Activated CD4-positive, alpha-beta memory T cell treated with anti-CD3 and anti-CD28 coated beads, Interleukin-2, amount 10 ng/mL, durations not matched to agents 7 days and 5 days (primary cell): ENCODE measurements at regions not wholly inside any gene's neighbourhood (a gene's known extent, or its start where the extent isn't known, plus 50 kb on each side); places are given as distances from the start of the nearest gene placed in this dataset.

Source experiments
- CTCF ChIA-PET: fragments of 350-600 bp; sonication (Branson Sonifier 250); formaldehyde crosslinking; loops from one replicate; lab custom pipeline; 2021; ENCODE audit warnings: antibody characterized with exemption, inconsistent platforms; lab: Charles Lee
- POLR2A ChIA-PET: fragments of 350-600 bp; sonication (Branson Sonifier 250); formaldehyde crosslinking; loops from one replicate; lab custom pipeline; 2021; ENCODE audit warnings: antibody characterized with exemption; lab: Charles Lee
- DNase-seq: peaks from one replicate; pipeline ENCODE4 v3.0.0-alpha.2; 2020
- H3K27ac Mint-ChIP-seq: one replicate; pipeline ENCODE4 v1.8.0; 2021; ENCODE audit warnings: mild to moderate bottlenecking, mixed read lengths
- H3K27me3 Mint-ChIP-seq: one replicate; pipeline ENCODE4 v1.8.0; 2021; ENCODE audit warnings: mixed read lengths
- H3K36me3 Mint-ChIP-seq: one replicate; pipeline ENCODE4 v1.8.0; 2021; ENCODE audit warnings: low read depth, mixed read lengths
- H3K4me1 Mint-ChIP-seq: one replicate; pipeline ENCODE4 v1.8.0; 2021; ENCODE audit warnings: mixed read lengths
- H3K4me3 Mint-ChIP-seq: one replicate; pipeline ENCODE4 v1.8.0; 2021; ENCODE audit warnings: mild to moderate bottlenecking, mixed read lengths
- H3K9me3 Mint-ChIP-seq: one replicate; pipeline ENCODE4 v1.8.0; 2021; ENCODE audit warnings: mixed read lengths

DNA sequence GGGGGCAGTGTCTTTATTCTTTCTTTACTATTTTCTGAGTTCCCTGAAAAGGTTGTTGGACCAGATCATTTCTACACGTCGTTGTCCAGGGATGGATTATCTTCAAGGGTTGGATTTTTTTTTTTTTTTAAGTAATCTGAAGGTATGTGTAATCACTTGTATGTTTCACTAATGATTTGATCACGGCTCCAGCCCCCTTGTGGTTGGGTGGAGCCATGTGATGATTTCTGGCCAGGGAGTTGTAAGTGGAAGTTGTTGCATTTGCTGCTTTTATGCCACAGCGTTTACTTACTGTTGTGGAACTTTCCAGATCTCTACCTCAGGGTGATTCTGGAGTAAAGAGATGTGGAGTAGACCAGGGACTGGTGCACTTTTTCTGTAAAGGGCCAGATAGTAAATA is 390.3 kb downstream of the AACS start:
- no peaks in the 10 kb centered on the region for H3K27me3 Mint-ChIP-seq
- no peaks in the 10 kb centered on the region for H3K4me1 Mint-ChIP-seq
- CTCF ChIA-PET, result no interaction called here
- peaks cover 3% of the 10 kb centered on the region for H3K9me3 Mint-ChIP-seq
- no peak overlapping the region for H3K4me3 Mint-ChIP-seq
- no peaks in the 10 kb centered on the region for H3K36me3 Mint-ChIP-seq
- no peak overlapping the region for H3K27ac Mint-ChIP-seq
- POLR2A ChIA-PET, result no interaction called here
- DNase-seq, result no peak

DNA sequence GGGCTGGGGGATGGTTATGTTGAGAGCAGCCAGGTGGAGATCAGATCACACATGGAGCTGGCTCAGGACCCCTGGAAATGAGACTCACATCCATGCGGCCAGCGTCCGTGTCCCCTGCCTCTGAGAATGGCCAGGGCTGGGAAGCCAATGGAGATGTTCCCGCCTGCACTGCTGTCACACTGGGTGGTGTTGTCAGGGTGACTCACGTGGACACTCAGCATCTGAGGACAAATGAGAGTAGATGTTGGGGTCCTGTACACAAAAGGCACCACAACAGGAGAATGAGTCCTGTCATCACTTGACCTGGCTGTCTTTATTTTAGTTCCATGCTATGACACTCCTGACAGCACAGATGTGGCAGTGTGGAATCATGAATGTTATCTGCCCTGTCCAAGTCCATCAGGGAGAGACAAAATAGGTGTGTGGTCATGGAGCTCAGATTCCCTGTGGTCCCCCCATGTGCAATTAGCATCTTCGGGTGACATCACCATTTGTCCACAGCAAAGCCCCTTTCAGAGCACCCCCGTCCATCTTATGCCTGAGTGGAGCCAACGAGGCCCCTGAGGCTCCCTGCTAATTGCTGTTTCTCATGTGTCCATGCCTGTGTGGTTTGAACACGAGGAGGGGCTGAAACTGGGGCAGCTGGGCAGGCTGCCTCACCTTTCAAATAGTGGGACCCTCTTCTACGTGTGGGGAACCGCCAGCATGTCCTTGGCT is 393.5 kb downstream of the AACS start:
- peaks cover 3% of the 10 kb centered on the region for H3K9me3 Mint-ChIP-seq
- no peak overlapping the region for H3K27ac Mint-ChIP-seq
- ChIA-PET POLR2A (no interaction called here), CTCF (no interaction called here)
- DNase-seq, result no peak
- H3K27me3 Mint-ChIP-seq, result no peaks in the 10 kb centered on the region
- H3K4me3 Mint-ChIP-seq, result no peak overlapping the region
- no peaks in the 10 kb centered on the region for H3K4me1 Mint-ChIP-seq
- H3K36me3 Mint-ChIP-seq, result no peaks in the 10 kb centered on the region

DNA sequence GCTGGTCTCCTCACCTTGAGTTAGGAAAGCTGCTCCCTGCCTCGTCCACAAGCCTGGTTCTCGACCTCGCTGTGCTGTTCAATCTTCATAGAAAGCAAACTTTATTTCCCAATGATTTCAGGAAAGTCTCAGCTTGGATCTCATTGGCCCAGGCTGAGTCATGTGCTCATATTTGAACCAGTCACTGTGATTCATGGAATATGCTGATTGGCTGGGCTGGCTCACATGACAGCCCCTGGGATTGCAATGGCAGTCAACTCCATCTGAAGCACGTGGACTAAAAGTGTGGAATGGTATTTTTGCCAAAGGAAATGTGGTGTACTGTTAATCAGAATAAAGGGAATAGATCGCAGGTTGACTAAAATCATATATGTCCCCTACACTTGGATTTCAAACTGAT is 396.6 kb downstream of the AACS start:
- H3K4me3 Mint-ChIP-seq, result no peak overlapping the region
- H3K4me1 Mint-ChIP-seq, result no peaks in the 10 kb centered on the region
- H3K36me3 Mint-ChIP-seq, result no peaks in the 10 kb centered on the region
- DNase-seq, result no peak
- ChIA-PET POLR2A (no interaction called here), CTCF (no interaction called here)
- peaks cover 3% of the 10 kb centered on the region for H3K9me3 Mint-ChIP-seq
- H3K27ac Mint-ChIP-seq, result no peak overlapping the region
- H3K27me3 Mint-ChIP-seq, result no peaks in the 10 kb centered on the region

DNA sequence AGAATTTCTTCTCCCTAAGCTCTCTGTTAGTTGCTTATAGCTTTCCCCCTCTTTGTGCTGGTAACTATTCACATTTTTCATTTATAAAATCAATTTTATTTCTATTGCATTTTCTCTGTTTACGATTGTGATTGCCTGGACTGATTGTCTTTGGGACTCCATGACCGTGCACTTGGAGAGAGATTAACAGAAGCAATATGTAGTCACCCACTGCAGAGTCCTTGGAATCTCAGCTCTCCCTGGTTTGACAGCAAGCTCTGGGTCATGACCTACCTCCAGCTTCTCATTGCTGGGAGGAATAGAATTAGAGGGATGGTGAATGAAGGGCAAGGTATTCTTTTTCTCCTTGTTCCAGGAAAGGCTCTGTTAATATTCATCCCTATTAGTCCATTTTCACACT is 398.2 kb downstream of the AACS start:
- no peak overlapping the region for H3K4me3 Mint-ChIP-seq
- H3K4me1 Mint-ChIP-seq, result no peaks in the 10 kb centered on the region
- no peak for DNase-seq
- no peaks in the 10 kb centered on the region for H3K36me3 Mint-ChIP-seq
- ChIA-PET POLR2A (no interaction called here), CTCF (no interaction called here)
- no peaks in the 10 kb centered on the region for H3K27me3 Mint-ChIP-seq
- H3K9me3 Mint-ChIP-seq, result peaks cover 3% of the 10 kb centered on the region
- H3K27ac Mint-ChIP-seq, result no peak overlapping the region

DNA sequence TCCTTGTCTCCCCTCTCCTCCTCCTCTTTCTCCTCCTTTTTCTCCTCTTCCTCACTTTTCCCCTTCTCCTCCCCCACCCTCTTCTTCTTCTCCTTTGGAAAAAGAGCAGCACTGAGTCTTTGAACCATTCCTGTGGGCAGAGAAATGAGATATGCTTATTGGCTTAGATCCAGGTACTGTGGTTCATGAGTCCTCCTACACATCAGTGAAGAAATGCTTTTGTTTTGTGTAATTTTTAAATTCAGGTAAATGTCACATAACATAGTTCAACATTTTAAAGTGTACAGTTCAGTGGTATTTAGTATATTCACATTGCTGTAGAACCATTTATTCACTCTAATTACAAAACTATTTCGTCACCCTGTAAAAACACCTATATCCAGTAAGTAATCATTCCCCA is 402.1 kb downstream of the AACS start:
- Mint-ChIP-seq H3K9me3 (no peaks in the 10 kb centered on the region), H3K27me3 (no peaks in the 10 kb centered on the region), H3K27ac (no peak overlapping the region), H3K4me1 (no peaks in the 10 kb centered on the region), H3K4me3 (no peak overlapping the region), H3K36me3 (no peaks in the 10 kb centered on the region)
- no peak for DNase-seq
- CTCF ChIA-PET, result no interaction called here
- POLR2A ChIA-PET, result no interaction called here

DNA sequence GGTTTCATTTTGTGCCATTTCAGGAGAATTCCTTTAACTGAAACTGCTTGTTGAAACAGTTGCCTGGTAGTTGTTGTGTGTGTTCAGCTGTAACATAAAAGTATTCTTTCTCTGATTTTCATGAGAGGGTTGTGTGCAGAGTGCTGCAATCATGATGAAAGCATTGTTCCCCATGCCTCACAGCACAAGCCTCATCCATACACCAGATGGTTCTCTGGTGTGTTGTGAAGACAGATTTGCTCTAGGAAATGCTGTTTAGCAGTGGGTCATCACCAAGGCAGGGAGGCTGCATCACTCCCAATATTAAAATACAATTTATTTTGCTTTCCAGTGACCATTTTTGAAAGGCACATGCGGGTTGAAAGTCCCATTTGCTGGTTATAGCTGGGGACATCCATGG is 404.4 kb downstream of the AACS start:
- CTCF ChIA-PET, result no interaction called here
- no peaks in the 10 kb centered on the region for H3K9me3 Mint-ChIP-seq
- no peak overlapping the region for H3K4me3 Mint-ChIP-seq
- no peak for DNase-seq
- no peaks in the 10 kb centered on the region for H3K27me3 Mint-ChIP-seq
- H3K27ac Mint-ChIP-seq, result no peak overlapping the region
- H3K4me1 Mint-ChIP-seq, result no peaks in the 10 kb centered on the region
- POLR2A ChIA-PET, result no interaction called here
- H3K36me3 Mint-ChIP-seq, result no peaks in the 10 kb centered on the region

DNA sequence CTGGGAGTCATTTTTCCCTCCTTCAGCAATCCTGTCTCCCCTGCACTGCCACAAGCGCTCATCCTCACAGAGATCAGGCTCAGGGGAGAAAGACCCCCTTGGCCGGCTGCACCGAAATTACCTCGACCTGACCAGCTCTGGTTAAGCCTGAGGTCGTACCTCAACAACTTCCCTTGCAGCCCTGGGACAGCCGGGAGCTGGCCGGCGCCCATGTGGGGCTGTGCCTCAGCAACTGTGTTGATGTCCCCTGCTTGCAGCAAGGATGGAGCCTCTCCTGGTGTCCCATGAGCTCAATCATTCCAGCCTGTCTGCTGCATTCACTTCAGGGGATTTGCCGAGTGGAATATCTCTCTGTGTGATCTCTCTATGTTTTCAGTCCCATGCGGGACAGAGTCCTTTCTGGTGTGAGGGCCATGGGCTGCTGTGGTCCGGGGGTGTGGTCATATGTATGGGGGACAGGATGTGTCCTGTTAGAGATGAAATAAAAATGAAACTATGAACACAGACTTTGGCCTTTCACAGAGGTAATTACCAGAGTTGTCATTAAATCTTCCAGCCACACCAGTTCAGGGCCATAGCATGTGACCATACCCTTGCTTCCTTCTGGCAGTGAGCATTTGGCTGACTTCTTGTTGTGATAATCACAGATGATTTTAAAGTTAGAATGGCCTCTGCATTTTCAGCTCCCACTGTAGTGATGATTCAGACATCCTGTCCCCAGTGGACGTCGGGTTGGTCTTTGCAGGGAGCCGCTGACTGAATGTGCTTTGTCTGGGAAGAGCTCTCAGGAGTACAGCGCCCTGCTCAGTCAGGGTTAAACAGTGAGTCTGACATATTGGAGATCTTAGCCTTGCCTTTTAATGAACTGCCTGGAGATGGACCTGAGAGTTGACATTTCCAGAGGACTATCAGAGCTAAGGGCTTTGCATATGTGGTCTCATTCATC is 405.9 kb downstream of the AACS start:
- Mint-ChIP-seq H3K9me3 (no peaks in the 10 kb centered on the region), H3K27ac (no peak overlapping the region), H3K4me1 (no peaks in the 10 kb centered on the region), H3K36me3 (no peaks in the 10 kb centered on the region), H3K27me3 (no peaks in the 10 kb centered on the region), H3K4me3 (no peak overlapping the region)
- DNase-seq, result no peak
- ChIA-PET CTCF (no interaction called here), POLR2A (no interaction called here)

DNA sequence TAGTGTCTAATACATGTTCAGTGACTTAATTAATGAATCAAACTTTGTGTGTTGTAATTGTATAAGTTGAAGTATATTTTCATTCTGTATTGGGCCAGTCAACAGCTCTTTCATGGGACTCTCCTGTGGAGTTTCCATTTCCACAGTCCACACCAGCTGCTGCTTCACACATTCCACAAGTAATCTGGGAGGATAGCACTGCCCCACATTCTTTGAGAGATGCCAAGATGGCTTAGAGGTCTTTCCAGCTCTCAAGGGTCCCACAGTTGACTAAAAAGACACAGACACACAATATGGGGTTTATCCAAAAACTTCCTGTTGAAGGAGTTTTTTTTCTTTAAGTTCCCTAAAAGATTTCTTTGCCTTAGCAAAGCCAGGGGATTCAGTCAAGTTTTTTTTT is 408.3 kb downstream of the AACS start:
- Mint-ChIP-seq H3K27me3 (no peaks in the 10 kb centered on the region), H3K4me3 (no peak overlapping the region), H3K27ac (no peak overlapping the region), H3K36me3 (no peaks in the 10 kb centered on the region), H3K9me3 (no peaks in the 10 kb centered on the region), H3K4me1 (no peaks in the 10 kb centered on the region)
- no peak for DNase-seq
- ChIA-PET POLR2A (no interaction called here), CTCF (no interaction called here)

DNA sequence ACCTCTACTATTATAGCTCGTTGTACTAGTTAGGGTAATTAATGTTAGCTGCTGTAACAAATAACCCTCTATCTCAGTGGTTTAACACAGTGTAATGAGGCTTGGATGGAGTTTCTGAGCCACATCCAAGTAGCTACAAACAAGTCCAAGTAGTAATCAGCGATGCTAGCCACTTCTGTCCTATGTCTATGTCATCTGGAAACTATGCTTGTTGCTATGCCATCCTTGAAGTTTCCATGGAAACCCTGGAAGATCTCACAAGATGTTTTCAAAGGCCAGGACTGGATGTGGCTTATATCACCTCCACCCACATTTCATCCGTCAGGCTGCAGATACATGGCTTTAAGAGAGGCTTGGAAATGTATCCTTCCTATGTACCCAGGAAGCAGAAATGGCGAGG is 422.1 kb downstream of the AACS start:
- no peak for DNase-seq
- no peaks in the 10 kb centered on the region for H3K36me3 Mint-ChIP-seq
- no peaks in the 10 kb centered on the region for H3K9me3 Mint-ChIP-seq
- ChIA-PET CTCF (no interaction called here), POLR2A (no interaction called here)
- no peak overlapping the region for H3K27ac Mint-ChIP-seq
- H3K4me3 Mint-ChIP-seq, result no peak overlapping the region
- H3K27me3 Mint-ChIP-seq, result no peaks in the 10 kb centered on the region
- no peaks in the 10 kb centered on the region for H3K4me1 Mint-ChIP-seq

DNA sequence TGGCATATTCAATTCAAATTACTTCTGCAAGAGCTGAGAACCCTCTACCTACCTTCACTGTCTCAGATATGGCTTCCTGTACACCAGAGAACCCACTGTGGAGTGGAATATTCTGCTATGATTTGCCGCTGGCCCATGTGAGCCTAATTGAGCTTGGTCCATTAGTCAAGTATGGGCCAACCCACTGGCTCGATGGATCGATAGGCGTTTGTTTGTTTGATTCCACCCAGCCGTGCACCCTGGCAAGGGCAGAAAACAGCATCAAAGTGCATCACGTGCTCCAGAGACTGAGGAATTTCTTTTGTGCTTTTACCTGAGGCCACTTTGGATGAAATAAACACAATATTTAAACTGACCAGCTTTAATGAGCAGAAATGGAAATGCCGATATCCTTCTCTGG is 426.3 kb downstream of the AACS start:
- H3K9me3 Mint-ChIP-seq, result peaks cover 5% of the 10 kb centered on the region
- ChIA-PET CTCF (no interaction called here), POLR2A (no interaction called here)
- DNase-seq, result no peak
- H3K36me3 Mint-ChIP-seq, result no peaks in the 10 kb centered on the region
- H3K27me3 Mint-ChIP-seq, result no peaks in the 10 kb centered on the region
- no peak overlapping the region for H3K27ac Mint-ChIP-seq
- H3K4me1 Mint-ChIP-seq, result no peaks in the 10 kb centered on the region
- no peak overlapping the region for H3K4me3 Mint-ChIP-seq

DNA sequence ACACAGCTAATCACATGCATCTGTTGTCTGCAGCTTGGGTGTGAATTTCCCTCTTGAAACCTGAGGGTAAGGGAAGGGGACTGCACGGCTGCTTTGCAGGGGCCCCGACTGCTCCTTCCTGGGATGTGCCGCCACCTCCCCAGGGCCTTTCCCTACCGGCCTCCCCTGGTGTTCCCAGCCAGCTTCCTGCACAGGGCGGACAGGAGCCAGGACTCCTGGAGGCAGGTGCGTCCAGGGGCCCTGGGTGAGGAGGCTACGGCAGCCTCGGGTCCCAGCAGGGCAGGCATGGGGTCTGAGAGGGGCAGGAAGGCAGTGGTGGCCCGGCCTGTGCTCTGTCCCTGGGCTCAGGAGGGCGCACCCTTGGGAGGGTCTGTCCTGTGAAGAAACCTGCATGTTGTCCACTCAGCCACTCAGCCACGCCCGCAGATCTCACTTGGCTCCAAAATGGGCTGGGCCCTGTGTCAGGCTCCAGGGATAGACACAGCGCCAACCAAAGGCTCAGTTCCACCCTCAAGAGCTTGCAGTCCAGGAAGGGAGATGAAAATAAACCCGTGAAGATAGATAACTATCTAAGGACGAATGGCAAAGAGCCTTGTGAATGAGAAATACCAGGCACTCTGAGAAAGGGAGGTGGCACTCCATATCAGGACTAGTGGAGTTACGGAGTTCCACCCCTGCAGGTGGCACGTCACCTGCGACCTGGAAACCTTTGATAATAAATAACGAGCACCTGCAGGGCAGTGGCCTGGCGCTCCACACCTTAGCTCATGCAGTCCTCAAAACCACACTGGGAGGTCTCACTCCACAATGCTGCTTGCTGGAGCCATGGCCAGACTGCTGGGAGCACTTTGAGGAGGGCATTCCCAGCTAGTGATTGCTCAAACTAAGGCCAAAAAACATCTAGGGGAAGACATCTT is 427.4 kb downstream of the AACS start:
- Mint-ChIP-seq H3K27me3 (no peaks in the 10 kb centered on the region), H3K4me1 (no peaks in the 10 kb centered on the region), H3K36me3 (no peaks in the 10 kb centered on the region), H3K9me3 (peaks cover 5% of the 10 kb centered on the region), H3K27ac (no peak overlapping the region), H3K4me3 (no peak overlapping the region)
- POLR2A ChIA-PET, result no interaction called here
- CTCF ChIA-PET, result no interaction called here
- no peak for DNase-seq

DNA sequence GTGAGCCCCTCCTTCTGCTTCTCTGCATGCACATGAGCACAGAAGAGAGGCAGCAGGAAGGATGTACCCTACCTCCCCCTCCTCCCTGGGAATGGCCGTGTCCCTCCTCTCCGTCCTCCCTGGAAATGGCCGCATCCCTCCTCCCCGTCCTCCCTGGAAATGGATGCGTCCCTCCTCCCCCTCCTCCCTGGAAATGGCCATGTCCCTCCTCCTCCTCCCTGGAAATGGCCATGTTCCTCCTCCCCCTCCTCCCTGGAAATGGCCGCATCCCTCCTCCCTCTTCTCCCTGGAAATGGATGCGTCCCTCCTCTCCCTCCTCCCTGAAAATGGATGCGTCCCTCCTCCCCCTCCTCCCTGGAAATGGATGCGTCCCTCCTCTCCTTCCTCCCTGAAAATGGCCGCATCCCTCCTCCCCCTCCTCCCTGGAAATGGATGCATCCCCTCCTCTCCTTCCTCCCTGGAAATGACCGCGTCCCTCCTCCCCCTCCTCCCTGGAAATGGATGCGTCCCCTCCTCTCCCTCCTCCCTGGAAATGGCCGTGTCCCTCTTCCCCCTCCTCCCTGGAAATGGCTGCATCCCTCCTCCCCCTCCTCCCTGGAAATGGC is 428.6 kb downstream of the AACS start:
- no peak overlapping the region for H3K4me3 Mint-ChIP-seq
- H3K4me1 Mint-ChIP-seq, result no peaks in the 10 kb centered on the region
- H3K36me3 Mint-ChIP-seq, result no peaks in the 10 kb centered on the region
- H3K9me3 Mint-ChIP-seq, result peaks cover 5% of the 10 kb centered on the region
- ChIA-PET POLR2A (no interaction called here), CTCF (no interaction called here)
- H3K27me3 Mint-ChIP-seq, result no peaks in the 10 kb centered on the region
- DNase-seq, result no peak
- no peak overlapping the region for H3K27ac Mint-ChIP-seq

DNA sequence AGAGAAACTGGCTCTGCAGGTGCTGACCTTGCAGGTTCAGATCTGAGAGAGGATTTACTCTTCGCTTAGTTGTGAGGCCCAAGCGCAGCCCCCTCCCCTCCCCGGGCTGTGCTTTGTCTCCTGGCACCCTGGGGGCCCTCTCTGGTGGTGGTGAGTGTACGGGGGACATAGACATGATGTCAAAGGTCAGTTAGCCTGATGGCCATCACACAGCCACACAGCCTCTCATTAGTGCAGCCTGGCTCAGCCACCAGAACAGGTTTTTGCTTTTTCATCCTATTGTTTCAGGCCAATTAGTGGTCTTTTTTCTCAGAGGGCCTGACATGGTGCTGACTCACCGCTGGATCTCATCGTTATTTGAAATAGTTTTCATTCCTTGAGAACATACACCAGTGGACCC is 437.9 kb downstream of the AACS start:
- ChIA-PET CTCF (no interaction called here), POLR2A (no interaction called here)
- Mint-ChIP-seq H3K4me3 (no peak overlapping the region), H3K36me3 (no peaks in the 10 kb centered on the region), H3K27ac (no peak overlapping the region), H3K4me1 (no peaks in the 10 kb centered on the region), H3K9me3 (no peaks in the 10 kb centered on the region), H3K27me3 (no peaks in the 10 kb centered on the region)
- DNase-seq, result no peak
